ENCODE measurements at regions not wholly inside any gene's neighbourhood (a gene's known extent, or its start where the extent isn't known, plus 50 kb on each side); places are given as distances from the start of the nearest gene placed in this dataset.

GRCh38 chr5:32990593-32991420 lies 279.7 kb downstream of the NPR3 start:
- FAIRE-seq, result no peak

GRCh38 chr5:32991421-32991815 lies 280.3 kb downstream of the NPR3 start:
- FAIRE-seq, result no peak

GRCh38 chr5:32996336-32996735 lies 285.2 kb downstream of the NPR3 start:
- no peak for FAIRE-seq

DNA sequence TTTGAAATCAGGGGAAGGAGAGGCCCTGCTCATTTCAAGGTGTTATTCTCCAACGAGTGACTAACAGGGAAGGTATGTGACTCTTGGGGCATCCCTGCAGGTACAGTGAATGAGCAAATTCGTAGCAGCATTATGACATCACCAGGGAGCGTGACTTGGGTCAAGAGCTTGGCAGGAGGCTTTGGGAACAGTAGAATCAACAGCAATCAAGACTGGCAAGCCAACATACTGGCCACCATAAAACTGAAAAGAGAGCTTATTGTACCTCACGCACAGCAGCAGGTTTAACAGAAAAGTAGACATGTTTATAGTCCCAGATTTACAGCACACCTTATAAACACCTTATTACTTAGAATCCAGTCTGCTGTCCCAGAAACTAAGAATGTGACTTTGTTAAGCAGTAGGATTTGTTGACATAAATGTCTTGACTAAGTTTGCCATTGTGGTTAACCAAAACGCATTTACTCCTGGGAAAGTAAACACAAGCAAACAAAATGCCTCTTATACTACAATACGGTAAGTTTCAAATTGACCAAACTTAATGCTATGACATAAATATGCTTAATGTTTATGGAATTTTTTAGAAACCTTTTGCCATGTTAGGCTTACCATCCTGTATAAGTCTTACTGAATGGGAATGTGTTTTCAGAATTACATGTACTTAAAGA lies 297.8 kb downstream of the NPR3 start:
- FAIRE-seq, result no peak

DNA sequence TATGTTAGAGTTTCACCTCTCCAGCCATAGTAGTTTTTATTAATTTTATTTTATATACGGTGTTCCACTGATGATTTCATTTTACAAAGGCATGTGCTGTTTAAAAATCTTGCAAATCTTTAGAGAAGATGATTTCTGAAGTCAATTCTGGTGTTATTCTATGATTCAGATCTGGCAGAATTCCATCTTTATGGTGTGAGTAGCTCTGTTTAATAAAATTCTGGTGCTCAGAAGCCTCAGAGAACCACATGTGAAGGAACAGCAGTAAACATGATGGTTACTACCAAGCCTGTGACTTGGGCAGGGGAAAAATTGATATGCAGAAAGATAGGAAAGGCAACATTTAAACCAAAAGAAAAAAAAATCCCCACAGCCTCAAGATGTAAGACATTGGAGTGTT lies 299.7 kb downstream of the NPR3 start:
- FAIRE-seq, result no peak

DNA sequence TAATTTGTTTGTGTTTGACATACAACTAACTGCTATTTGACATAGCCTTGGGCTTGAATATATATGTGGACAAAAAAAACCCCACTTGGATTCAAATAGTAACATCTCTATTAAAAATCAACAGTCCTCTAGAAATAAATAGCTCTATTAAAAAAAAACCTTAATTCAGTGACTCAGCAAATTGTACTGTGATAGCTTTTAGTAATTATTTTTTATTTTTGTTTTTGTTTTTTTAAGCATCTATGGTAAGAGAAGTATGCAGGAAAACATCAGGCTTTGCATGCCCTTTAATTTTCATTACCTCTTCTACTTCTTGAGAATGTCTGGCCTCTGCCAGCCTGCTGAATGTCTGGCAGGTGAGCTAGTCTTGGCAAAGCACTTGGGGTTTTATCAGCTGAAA lies 300.7 kb downstream of the NPR3 start:
- no peak for FAIRE-seq

- no peak for FAIRE-seq
These were observed 312.5 kb downstream of the NPR3 start for GRCh38 chr5:33023649-33024048.

- FAIRE-seq, result no peak
These were observed 321.4 kb downstream of the NPR3 start for GRCh38 chr5:33032271-33033070.

- FAIRE-seq, result no peak
These were observed 322.4 kb downstream of the NPR3 start for GRCh38 chr5:33033516-33033915.

- no peak for FAIRE-seq
These were observed 323.7 kb downstream of the NPR3 start for GRCh38 chr5:33034777-33035176.

DNA sequence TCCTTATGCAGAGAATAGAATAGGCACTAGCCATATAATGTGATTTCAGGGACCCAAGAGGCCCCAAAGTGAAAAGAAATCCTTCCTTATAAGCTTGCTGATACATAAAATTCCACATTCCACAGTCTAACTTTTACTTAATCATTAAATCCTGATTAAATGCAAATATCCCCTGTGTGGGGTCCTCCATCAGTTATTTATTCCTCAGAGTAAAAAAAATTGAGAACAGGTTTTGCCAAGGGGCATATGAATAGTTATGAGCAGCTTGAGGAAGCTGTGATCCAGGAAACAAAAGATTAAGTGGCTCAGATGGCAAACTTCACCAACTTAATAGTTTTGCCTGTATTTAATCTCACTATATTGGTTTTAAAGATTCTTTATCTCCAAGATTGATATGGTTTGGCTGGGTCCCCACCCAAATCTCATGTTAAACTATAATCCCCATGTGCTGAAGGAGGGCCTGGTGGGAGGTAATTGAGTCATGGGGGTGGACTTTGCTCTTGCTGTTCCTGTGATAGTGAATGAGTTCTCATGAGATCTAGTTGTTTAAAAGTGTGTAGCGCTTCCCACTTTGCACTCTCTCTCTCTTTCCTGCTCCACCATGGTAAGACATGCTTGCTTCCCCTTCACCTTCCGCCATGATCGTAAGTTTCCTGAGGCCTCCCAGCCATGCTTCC lies 324.9 kb downstream of the NPR3 start:
- no peak for FAIRE-seq

DNA sequence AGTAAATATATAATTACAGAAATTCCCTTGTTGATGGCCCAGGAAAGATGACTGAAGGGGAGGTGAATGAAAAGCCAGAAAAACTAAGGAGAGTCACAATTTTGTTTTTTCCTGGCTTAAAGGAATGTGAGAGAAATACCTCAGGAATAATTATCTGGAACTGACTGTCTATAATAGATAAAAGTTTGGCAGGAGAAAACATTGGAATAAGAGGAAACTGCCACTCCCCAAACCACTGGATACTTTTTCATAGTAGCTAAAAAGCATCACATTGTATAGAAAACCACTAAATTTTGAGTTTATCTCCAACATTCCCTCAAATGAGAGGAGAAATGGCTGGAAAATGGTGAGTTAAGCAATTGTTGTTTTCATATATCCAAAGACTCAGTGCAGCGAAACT lies 326.0 kb downstream of the NPR3 start:
- FAIRE-seq, result no peak

DNA sequence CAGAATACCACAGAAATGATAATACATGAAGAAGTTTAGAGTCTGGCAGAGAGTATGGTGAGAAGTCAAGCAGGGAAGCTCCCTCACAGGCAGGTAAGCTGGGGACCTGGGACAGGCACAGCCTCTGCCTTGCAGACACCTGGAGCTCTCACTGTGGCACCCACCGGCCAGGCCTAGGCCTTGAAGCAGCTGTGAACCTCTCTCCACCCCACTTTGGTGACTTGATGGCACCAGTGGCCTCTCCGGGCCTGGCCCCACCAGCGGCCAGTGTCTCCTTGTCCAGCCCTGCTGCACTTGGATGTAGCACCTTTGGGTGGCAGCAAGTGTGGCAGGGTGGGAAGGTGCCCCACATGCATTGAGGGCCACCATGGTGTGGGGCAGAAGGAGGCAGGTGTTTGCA lies 330.5 kb downstream of the NPR3 start:
- no peak for FAIRE-seq

DNA sequence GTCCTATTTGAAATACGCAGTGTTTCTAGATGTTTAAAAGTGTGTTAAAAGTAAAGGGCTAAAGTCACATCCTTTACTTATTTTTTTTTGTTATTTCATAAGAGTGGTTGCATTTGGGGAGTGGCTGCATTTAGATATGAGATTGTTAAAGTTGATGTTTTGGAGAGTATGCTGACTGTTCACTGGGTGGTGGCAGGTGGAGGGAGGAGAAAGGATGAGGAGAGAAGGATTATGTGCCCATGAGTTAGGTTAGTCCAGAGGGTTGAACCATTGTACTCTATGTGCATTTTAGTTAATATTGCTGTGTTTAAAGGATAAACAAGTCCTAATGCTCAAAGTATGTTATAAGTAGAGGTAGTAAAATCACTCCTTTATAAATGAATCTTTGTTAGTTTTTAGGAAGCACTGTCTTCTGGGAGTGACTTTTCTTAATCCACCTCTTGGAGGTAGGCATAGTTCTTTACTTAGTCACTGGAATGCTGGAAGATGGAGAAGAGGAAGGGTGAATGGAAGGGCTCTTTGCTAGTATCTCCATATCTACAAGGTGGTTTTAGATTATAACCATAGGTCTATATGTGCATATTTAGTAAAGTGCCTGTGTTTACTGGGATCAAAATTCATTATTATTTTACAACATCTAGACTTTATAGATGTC lies 332.3 kb downstream of the NPR3 start:
- FAIRE-seq, result no peak

- no peak for FAIRE-seq
These were observed 335.0 kb downstream of the NPR3 start for GRCh38 chr5:33046091-33046490.

DNA sequence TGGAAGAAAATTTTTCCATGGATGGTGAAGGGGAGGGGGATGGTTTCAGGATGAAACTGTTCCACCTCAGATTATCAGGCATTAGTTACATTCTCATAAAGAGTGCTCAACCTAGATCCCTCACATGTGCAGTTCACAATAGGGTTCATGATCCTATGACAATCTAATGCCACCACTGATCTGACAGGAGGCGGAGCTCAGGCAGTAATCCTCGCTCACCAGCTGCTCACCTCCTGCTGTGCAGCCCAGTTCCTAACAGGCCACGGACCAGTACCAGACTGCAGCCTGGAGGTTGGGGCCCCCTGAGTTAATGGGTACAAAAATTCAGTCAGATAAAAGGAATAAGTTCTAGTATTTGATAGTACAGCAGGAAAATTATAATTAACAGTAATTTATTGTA lies 337.2 kb downstream of the NPR3 start:
- no peak for FAIRE-seq

DNA sequence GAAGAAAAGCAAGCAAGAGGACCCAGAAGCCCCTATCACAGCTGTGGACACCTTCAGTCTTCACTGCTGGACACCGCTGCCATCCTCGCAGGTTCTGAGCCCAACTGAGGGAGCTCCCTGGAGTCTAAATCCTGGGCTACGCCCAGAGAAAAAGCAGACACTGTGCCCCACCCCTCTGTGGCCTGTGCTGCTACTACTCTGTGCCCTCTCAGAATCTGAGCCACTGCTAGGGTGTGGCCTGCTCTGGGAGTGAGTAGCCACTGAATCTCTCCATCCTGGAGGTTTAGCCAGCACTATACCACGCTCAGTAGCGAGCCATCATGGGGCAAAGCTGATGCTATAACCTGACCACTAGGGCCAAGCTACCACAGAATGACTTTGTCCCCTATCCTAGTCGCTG lies 338.2 kb downstream of the NPR3 start:
- no peak for FAIRE-seq

DNA sequence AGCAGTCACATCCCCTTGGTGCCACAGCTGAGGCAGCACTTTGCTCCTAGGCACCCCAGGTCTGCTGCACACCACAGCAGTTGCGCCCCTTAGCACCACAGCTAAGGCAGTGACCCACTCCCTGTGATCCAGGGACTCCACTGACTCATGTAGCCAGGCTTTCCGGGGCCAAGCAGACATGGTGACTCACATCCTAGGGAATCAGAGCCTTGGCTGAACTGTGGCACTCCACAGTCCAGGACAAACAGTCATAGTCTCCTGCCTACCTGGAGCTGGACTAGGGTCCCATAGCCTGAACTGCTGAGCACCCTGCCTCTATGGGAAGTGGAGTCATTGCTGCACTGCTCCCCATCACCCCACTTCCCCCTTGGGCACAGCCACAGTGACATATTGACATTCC lies 338.7 kb downstream of the NPR3 start:
- FAIRE-seq, result no peak

- FAIRE-seq, result no peak
These were observed 348.0 kb downstream of the NPR3 start for GRCh38 chr5:33059081-33059480.

DNA sequence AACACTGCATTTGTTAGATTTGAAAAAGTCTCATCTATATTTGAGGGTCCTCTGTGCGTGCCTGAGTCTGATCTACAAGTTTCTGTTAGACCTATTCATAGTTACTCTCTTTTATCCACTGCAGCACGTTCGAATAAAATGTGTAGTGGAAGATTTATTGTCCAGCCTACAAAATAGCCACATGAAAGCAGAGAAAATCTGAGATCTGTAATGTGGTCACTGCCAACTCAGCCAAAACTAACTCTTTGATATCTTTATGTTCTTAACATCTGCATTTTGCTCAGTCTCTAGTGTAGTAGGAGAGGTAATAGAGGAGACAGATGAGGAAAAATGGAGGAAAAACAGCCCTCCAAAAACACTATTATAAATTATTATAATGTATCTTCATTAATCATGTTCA lies 354.0 kb downstream of the NPR3 start:
- no peak for FAIRE-seq

DNA sequence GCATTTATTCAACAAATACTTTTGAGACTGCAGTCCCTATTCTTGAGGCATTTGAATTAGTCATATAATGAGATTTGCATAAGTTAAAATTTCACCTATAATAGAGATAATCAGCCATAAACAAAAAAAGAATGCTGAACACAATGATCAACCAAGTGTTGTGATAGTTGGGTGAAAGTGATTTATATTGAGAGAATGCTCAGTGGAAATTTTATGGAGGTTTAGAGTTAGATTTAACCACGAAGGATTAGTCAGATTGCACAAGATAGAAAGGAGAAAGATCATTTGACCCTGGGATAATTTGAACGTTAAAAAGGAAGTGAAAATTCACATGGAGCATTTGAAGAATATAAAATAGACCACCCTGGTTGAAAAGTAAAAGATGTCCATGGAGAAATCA lies 356.2 kb downstream of the NPR3 start:
- no peak for FAIRE-seq

DNA sequence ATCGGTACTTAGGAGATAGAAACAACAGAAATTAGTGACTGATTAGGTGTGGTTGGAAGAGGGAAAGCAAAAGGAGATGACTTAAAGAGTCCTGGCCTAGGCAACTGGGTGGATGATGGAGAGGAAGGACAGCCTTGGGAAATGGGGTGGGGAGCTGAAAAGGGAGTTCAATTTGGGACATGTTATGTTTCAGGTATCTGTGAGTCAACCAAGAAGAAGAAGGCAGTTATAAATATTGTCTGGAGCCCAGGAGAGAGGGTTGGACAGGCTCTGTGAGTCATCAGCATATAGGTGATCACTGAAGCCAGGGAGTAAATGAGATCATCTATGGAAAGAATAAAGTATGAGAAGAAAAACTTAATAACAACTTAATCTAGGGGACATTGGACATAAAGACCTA lies 357.7 kb downstream of the NPR3 start:
- FAIRE-seq, result no peak

DNA sequence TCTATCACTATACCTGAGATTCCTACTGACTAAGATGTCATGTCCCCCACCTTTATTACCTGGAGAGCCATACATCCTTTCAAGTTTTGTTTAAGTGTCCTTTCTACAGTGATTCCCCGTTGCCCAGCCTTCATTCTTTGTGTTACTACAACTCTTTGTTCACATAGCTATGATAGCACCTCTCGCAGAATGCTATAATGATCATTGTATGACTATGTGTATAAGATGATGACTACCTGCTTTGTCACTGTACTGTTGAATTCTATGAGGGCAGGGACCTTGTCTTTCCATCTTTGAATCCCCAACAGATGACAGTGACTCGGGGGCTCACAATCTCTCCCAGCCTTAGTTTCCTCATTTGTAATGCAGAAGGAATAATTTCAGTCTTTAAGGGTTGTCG lies 361.2 kb downstream of the NPR3 start:
- FAIRE-seq, result no peak

Data from A204.1 (cell line).